ENCODE measurements at regions not wholly inside any gene's neighbourhood (a gene's known extent, or its start where the extent isn't known, plus 50 kb on each side); places are given as distances from the start of the nearest gene placed in this dataset.

- TF ChIP-seq IRF2 (CRISPR knock-in tag; IDR thresholded peaks at IDR 0.05; ENCODE audit: borderline replicate concordance, low read depth) = no peak
- TF ChIP-seq MXD4 (CRISPR knock-in tag; IDR thresholded peaks at IDR 0.05; ENCODE audit: borderline replicate concordance) = no peak
- TF ChIP-seq ZNF232 (CRISPR knock-in tag; IDR thresholded peaks at IDR 0.05) = no peak
- TF ChIP-seq PRRX2 (CRISPR knock-in tag; IDR thresholded peaks at IDR 0.05) = no peak
- no peak for TF ChIP-seq CREM (CRISPR knock-in tag; IDR thresholded peaks at IDR 0.05)
- TF ChIP-seq CDX4 (CRISPR knock-in tag; IDR thresholded peaks at IDR 0.05; ENCODE audit: borderline replicate concordance) = no peak
- no peak for TF ChIP-seq PREB (CRISPR knock-in tag; IDR thresholded peaks at IDR 0.05; ENCODE audit: borderline replicate concordance)
- TF ChIP-seq FOXJ3 (CRISPR knock-in tag; IDR thresholded peaks at IDR 0.05; ENCODE audit: borderline replicate concordance) = no peak
- TF ChIP-seq, protein P1, sequence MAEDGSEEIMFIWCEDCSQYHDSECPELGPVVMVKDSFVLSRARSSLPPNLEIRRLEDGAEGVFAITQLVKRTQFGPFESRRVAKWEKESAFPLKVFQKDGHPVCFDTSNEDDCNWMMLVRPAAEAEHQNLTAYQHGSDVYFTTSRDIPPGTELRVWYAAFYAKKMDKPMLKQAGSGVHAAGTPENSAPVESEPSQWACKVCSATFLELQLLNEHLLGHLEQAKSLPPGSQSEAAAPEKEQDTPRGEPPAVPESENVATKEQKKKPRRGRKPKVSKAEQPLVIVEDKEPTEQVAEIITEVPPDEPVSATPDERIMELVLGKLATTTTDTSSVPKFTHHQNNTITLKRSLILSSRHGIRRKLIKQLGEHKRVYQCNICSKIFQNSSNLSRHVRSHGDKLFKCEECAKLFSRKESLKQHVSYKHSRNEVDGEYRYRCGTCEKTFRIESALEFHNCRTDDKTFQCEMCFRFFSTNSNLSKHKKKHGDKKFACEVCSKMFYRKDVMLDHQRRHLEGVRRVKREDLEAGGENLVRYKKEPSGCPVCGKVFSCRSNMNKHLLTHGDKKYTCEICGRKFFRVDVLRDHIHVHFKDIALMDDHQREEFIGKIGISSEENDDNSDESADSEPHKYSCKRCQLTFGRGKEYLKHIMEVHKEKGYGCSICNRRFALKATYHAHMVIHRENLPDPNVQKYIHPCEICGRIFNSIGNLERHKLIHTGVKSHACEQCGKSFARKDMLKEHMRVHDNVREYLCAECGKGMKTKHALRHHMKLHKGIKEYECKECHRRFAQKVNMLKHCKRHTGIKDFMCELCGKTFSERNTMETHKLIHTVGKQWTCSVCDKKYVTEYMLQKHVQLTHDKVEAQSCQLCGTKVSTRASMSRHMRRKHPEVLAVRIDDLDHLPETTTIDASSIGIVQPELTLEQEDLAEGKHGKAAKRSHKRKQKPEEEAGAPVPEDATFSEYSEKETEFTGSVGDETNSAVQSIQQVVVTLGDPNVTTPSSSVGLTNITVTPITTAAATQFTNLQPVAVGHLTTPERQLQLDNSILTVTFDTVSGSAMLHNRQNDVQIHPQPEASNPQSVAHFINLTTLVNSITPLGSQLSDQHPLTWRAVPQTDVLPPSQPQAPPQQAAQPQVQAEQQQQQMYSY (CRISPR knock-in tag; IDR thresholded peaks at IDR 0.05) = no peak
Observed at GRCh38 chr3:95994338-95994737, 820.1 kb upstream of the EPHA6 start (continued).

- Mint-ChIP-seq H3K36me3 (peaks cover 16% of the 10 kb centered on the region), H3K9me3 (peaks cover 21% of the 10 kb centered on the region), H3K27me3 (ENCODE audit: low read depth) (no peaks in the 10 kb centered on the region), H3K4me3 (no peak overlapping the region), H3K4me1 (peaks cover 3% of the 10 kb centered on the region; the same call in 1 of the 2 replicates), H3K27ac (no peak overlapping the region)
- CTCF ChIA-PET = no interaction called here
- ATAC-seq = no peak; the same call in 1 of the 2 replicates
- DNase-seq (ENCODE audit: low spot score) = no peak
- POLR2A ChIA-PET = interaction anchor here (0.5 kb wide), 1 partner anchor 26 kb away, joined by 3 read pairs; no protein-coding TSS in a partner anchor
- no peak for TF ChIP-seq NFATC4 (CRISPR knock-in tag; IDR thresholded peaks at IDR 0.05)
- no peak for TF ChIP-seq ESRRA (CRISPR knock-in tag; IDR thresholded peaks at IDR 0.05; ENCODE audit: borderline replicate concordance)
- no peak for TF ChIP-seq NR1H2 (CRISPR knock-in tag; IDR thresholded peaks at IDR 0.05)
- TF ChIP-seq MLX (CRISPR knock-in tag; IDR thresholded peaks at IDR 0.05) = no peak
- TF ChIP-seq, protein P2, sequence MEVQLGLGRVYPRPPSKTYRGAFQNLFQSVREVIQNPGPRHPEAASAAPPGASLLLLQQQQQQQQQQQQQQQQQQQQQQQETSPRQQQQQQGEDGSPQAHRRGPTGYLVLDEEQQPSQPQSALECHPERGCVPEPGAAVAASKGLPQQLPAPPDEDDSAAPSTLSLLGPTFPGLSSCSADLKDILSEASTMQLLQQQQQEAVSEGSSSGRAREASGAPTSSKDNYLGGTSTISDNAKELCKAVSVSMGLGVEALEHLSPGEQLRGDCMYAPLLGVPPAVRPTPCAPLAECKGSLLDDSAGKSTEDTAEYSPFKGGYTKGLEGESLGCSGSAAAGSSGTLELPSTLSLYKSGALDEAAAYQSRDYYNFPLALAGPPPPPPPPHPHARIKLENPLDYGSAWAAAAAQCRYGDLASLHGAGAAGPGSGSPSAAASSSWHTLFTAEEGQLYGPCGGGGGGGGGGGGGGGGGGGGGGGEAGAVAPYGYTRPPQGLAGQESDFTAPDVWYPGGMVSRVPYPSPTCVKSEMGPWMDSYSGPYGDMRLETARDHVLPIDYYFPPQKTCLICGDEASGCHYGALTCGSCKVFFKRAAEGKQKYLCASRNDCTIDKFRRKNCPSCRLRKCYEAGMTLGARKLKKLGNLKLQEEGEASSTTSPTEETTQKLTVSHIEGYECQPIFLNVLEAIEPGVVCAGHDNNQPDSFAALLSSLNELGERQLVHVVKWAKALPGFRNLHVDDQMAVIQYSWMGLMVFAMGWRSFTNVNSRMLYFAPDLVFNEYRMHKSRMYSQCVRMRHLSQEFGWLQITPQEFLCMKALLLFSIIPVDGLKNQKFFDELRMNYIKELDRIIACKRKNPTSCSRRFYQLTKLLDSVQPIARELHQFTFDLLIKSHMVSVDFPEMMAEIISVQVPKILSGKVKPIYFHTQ (CRISPR knock-in tag; IDR thresholded peaks at IDR 0.05) = no peak
- no peak for TF ChIP-seq PREB (CRISPR knock-in tag; IDR thresholded peaks at IDR 0.05; ENCODE audit: borderline replicate concordance)
- TF ChIP-seq, protein P3, sequence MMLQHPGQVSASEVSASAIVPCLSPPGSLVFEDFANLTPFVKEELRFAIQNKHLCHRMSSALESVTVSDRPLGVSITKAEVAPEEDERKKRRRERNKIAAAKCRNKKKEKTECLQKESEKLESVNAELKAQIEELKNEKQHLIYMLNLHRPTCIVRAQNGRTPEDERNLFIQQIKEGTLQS (CRISPR knock-in tag; conservative IDR thresholded peaks at IDR 0.05) = no peak
- TF ChIP-seq HMGA2 (CRISPR knock-in tag; IDR thresholded peaks at IDR 0.05) = no peak
- no peak for TF ChIP-seq RELA (CRISPR knock-in tag; IDR thresholded peaks at IDR 0.05; ENCODE audit: borderline replicate concordance)
- TF ChIP-seq, protein P4, sequence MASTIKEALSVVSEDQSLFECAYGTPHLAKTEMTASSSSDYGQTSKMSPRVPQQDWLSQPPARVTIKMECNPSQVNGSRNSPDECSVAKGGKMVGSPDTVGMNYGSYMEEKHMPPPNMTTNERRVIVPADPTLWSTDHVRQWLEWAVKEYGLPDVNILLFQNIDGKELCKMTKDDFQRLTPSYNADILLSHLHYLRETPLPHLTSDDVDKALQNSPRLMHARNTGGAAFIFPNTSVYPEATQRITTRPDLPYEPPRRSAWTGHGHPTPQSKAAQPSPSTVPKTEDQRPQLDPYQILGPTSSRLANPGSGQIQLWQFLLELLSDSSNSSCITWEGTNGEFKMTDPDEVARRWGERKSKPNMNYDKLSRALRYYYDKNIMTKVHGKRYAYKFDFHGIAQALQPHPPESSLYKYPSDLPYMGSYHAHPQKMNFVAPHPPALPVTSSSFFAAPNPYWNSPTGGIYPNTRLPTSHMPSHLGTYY (CRISPR knock-in tag; IDR thresholded peaks at IDR 0.05) = no peak
- TF ChIP-seq ATF1 (CRISPR knock-in tag; IDR thresholded peaks at IDR 0.05) = no peak
- no peak for TF ChIP-seq FOXP4 (CRISPR knock-in tag; IDR thresholded peaks at IDR 0.05)
- no peak for TF ChIP-seq CREM (CRISPR knock-in tag; IDR thresholded peaks at IDR 0.05)
- TF ChIP-seq, protein P5, sequence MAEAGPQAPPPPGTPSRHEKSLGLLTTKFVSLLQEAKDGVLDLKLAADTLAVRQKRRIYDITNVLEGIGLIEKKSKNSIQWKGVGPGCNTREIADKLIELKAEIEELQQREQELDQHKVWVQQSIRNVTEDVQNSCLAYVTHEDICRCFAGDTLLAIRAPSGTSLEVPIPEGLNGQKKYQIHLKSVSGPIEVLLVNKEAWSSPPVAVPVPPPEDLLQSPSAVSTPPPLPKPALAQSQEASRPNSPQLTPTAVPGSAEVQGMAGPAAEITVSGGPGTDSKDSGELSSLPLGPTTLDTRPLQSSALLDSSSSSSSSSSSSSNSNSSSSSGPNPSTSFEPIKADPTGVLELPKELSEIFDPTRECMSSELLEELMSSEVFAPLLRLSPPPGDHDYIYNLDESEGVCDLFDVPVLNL (CRISPR knock-in tag; IDR thresholded peaks at IDR 0.05; ENCODE audit: borderline replicate concordance, low read depth) = no peak
Observed at GRCh38 chr3:96000966-96001365, 813.4 kb upstream of the EPHA6 start.

Measured in WTC11 (cell line).